ENCODE measurements at regions not wholly inside any gene's neighbourhood (a gene's known extent, or its start where the extent isn't known, plus 50 kb on each side); places are given as distances from the start of the nearest gene placed in this dataset.

DNA sequence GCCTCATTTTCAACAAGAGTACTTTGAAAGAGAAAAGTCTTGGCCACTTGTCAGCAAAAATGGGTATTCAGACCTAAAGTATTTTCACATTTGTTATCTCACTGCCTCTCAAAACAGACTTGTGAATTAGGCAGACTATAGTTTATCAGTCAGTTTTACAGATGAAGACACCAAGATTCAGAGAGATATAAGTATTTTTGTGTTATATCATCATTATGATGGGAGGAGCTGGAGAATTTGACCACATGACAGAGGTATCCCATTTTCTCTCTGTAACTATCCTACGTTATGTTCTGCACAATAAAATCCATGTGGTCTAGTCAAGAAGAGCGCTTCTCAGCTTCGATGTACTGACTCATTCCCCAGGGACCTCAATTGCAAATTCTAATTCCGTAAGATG, 213.7 kb downstream of the MYCN start:
- Histone ChIP-seq H3K79me2 (ENCODE audit: control insufficient read depth, insufficient read depth, low read length) (no peaks in the 10 kb centered on the region), H3K4me3 (ENCODE audit: control extremely low read depth in 1 of 5, extremely low read depth in 1 of 5, insufficient read depth in 1 of 5, low read depth in 2 of 5, low read length in 4 of 5) (no peak overlapping the region), H3K27me3 (replicated peaks in 1 of 4; ENCODE audit: control extremely low read depth in 1 of 4, control insufficient read depth in 3 of 4, insufficient read depth in 4 of 4, low read length in 3 of 4) (peaks cover 0 to 2% (median 0%) of the 10 kb centered on the region in 4 experiments), H3K36me3 (replicated peaks in 1 of 2; ENCODE audit: control extremely low read depth in 1 of 2, control insufficient read depth in 1 of 2, extremely low read depth in 1 of 2, insufficient read depth in 2 of 2, low read length in 1 of 2) (no peaks in the 10 kb centered on the region), H3K9me3 (ENCODE audit: control extremely low read depth in 1 of 3, control insufficient read depth in 2 of 3, insufficient read depth in 1 of 3, low read length in 2 of 3) (peaks cover 0 to 3% (median 0%) of the 10 kb centered on the region in 3 donors), H2AFZ (ENCODE audit: insufficient read depth, low read depth, low read length, poor library complexity, severe bottlenecking) (no peak overlapping the region), H3K4me1 (ENCODE audit: control insufficient read depth in 2 of 2, insufficient read depth in 2 of 2, low read length in 2 of 2) (no peaks in the 10 kb centered on the region), H4K20me1 (ENCODE audit: control insufficient read depth, insufficient read depth, low read length, poor library complexity, severe bottlenecking) (no peaks in the 10 kb centered on the region), H3K4me2 (replicated peaks; ENCODE audit: low read depth, low read length, poor library complexity, severe bottlenecking) (no peak overlapping the region), H3K27ac (ENCODE audit: low read length in 2 of 2) (no peak overlapping the region), H3K9ac (ENCODE audit: low read length) (no peak overlapping the region)
- DNase-seq (no peak), ATAC-seq (ENCODE audit: low read depth) (no peak)
- Mint-ChIP-seq H3K27ac (no peak overlapping the region), H3K4me1 (no peaks in the 10 kb centered on the region), H3K4me3 (no peak overlapping the region), H3K27me3 (peaks cover 4% of the 10 kb centered on the region), H3K9me3 (ENCODE audit: insufficient read depth) (peaks cover 4% of the 10 kb centered on the region)
- ChIA-PET POLR2A (no interaction called here), CTCF (no interaction called here)
- 88% methylated on average over 4 of the region's 4 CpGs for WGBS (ENCODE audit: insufficient coverage)
- TF ChIP-seq, protein P1, sequence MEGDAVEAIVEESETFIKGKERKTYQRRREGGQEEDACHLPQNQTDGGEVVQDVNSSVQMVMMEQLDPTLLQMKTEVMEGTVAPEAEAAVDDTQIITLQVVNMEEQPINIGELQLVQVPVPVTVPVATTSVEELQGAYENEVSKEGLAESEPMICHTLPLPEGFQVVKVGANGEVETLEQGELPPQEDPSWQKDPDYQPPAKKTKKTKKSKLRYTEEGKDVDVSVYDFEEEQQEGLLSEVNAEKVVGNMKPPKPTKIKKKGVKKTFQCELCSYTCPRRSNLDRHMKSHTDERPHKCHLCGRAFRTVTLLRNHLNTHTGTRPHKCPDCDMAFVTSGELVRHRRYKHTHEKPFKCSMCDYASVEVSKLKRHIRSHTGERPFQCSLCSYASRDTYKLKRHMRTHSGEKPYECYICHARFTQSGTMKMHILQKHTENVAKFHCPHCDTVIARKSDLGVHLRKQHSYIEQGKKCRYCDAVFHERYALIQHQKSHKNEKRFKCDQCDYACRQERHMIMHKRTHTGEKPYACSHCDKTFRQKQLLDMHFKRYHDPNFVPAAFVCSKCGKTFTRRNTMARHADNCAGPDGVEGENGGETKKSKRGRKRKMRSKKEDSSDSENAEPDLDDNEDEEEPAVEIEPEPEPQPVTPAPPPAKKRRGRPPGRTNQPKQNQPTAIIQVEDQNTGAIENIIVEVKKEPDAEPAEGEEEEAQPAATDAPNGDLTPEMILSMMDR (IDR thresholded peaks at IDR 0.05) = no peak
- no peak for TF ChIP-seq EZH2 (IDR thresholded peaks at IDR 0.05; ENCODE audit: borderline replicate concordance, insufficient read depth, low read depth, low read length, poor library complexity, severe bottlenecking)
- intact Hi-C loops (cut with micrococcal nuclease) = no loop called here

DNA sequence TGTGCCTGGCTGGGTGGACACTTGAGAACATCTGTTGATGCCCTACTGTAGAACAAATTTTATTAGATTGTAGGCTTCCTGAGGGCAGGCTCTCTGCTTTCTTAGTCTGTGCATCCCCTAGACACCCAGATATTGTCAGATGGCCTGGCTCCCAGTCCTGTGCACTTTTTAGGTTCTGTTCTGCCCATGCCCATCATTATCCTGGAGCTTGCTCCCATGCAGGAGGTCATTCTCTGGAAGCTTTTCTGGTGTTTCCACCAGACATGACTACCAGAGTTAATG, 213.3 kb downstream of the MYCN start:
- no peak overlapping the region for H3K27ac Mint-ChIP-seq
- no peak overlapping the region for H2AFZ ChIP-seq (ENCODE audit: insufficient read depth, low read depth, low read length, poor library complexity, severe bottlenecking)
- no peaks in the 10 kb centered on the region for H3K4me1 Mint-ChIP-seq
- TF ChIP-seq EZH2 (IDR thresholded peaks at IDR 0.05; ENCODE audit: borderline replicate concordance, insufficient read depth, low read depth, low read length, poor library complexity, severe bottlenecking) = no peak
- TF ChIP-seq, protein P1 (IDR thresholded peaks at IDR 0.05) = no peak
- no peaks in the 10 kb centered on the region for H3K79me2 ChIP-seq (ENCODE audit: control insufficient read depth, insufficient read depth, low read length)
- H3K27me3 Mint-ChIP-seq = peaks cover 4% of the 10 kb centered on the region
- H3K27me3 ChIP-seq (replicated peaks in 1 of 4; ENCODE audit: control extremely low read depth in 1 of 4, control insufficient read depth in 3 of 4, insufficient read depth in 4 of 4, low read length in 3 of 4) = peaks cover 0 to 2% (median 0%) of the 10 kb centered on the region in 4 experiments
- ChIA-PET CTCF (no interaction called here), POLR2A (no interaction called here)
- H3K4me3 Mint-ChIP-seq = no peak overlapping the region
- H3K36me3 ChIP-seq (replicated peaks in 1 of 2; ENCODE audit: control extremely low read depth in 1 of 2, control insufficient read depth in 1 of 2, extremely low read depth in 1 of 2, insufficient read depth in 2 of 2, low read length in 1 of 2) = no peaks in the 10 kb centered on the region
- peaks cover 0 to 3% (median 0%) of the 10 kb centered on the region in 3 donors for H3K9me3 ChIP-seq (ENCODE audit: control extremely low read depth in 1 of 3, control insufficient read depth in 2 of 3, insufficient read depth in 1 of 3, low read length in 2 of 3)
- DNase-seq = no peak
- intact Hi-C loops (cut with micrococcal nuclease) = no loop called here
- H3K9me3 Mint-ChIP-seq (ENCODE audit: insufficient read depth) = peaks cover 4% of the 10 kb centered on the region
- H3K4me2 ChIP-seq (replicated peaks; ENCODE audit: low read depth, low read length, poor library complexity, severe bottlenecking) = no peak overlapping the region
- no peak overlapping the region for H3K27ac ChIP-seq (ENCODE audit: low read length in 2 of 2)
- no peak overlapping the region for H3K4me3 ChIP-seq (ENCODE audit: control extremely low read depth in 1 of 5, extremely low read depth in 1 of 5, insufficient read depth in 1 of 5, low read depth in 2 of 5, low read length in 4 of 5)
- H3K4me1 ChIP-seq (ENCODE audit: control insufficient read depth in 2 of 2, insufficient read depth in 2 of 2, low read length in 2 of 2) = no peaks in the 10 kb centered on the region
- no peak overlapping the region for H3K9ac ChIP-seq (ENCODE audit: low read length)
- no peak for ATAC-seq (ENCODE audit: low read depth)
- H4K20me1 ChIP-seq (ENCODE audit: control insufficient read depth, insufficient read depth, low read length, poor library complexity, severe bottlenecking) = no peaks in the 10 kb centered on the region

All from B cell (primary cell).